ENCODE measurements at regions not wholly inside any gene's neighbourhood (a gene's known extent, or its start where the extent isn't known, plus 50 kb on each side); places are given as distances from the start of the nearest gene placed in this dataset.

GRCh38 chr12:123045678-123046077 lies 65.2 kb downstream of the ARL6IP4 start:
- CTCF ChIA-PET, result interaction anchor here (1.0 to 1.8 kb wide), 2 partner anchors 13 to 192 kb away, joined by 3 to 5 read pairs; no protein-coding TSS in a partner anchor
- no peaks in the 10 kb centered on the region for H3K27me3 Mint-ChIP-seq (ENCODE audit: unreplicated experiment)
- no peak for DNase-seq
- H3K9me3 Mint-ChIP-seq (ENCODE audit: low read depth, unreplicated experiment), result no peaks in the 10 kb centered on the region
- H3K4me3 Mint-ChIP-seq (ENCODE audit: low read depth, unreplicated experiment), result no peak overlapping the region
- H3K36me3 Mint-ChIP-seq (ENCODE audit: insufficient read depth, unreplicated experiment), result no peaks in the 10 kb centered on the region
- intact Hi-C loops (cut with micrococcal nuclease; ENCODE audit: unreplicated experiment), result no loop called here
- H3K4me1 Mint-ChIP-seq (ENCODE audit: low read depth, unreplicated experiment), result no peaks in the 10 kb centered on the region
- no peak for TF ChIP-seq CTCF (IDR thresholded peaks at IDR 0.05; ENCODE audit: unreplicated experiment)
- BruUV-seq (replicated peaks), result no TSS peak
- H3K27ac Mint-ChIP-seq (ENCODE audit: unreplicated experiment), result no peak overlapping the region

GRCh38 chr12:123044351-123044750 lies 63.9 kb downstream of the ARL6IP4 start:
- intact Hi-C loops (cut with micrococcal nuclease; ENCODE audit: unreplicated experiment), result loop anchor here (5.0 kb wide), 1 partner anchor 118 kb away; no protein-coding TSS in a partner anchor
- CTCF ChIA-PET, result interaction anchor here (0.8 to 2.6 kb wide), 12 partner anchors 12 to 194 kb away, joined by 3 to 44 read pairs (median 5); partner anchors contain the start of genes MPHOSPH9, MTRFR and PITPNM2
- Mint-ChIP-seq H3K9me3 (ENCODE audit: low read depth, unreplicated experiment) (no peaks in the 10 kb centered on the region), H3K27ac (ENCODE audit: unreplicated experiment) (no peak overlapping the region), H3K4me3 (ENCODE audit: low read depth, unreplicated experiment) (no peak overlapping the region), H3K27me3 (ENCODE audit: unreplicated experiment) (no peaks in the 10 kb centered on the region), H3K4me1 (ENCODE audit: low read depth, unreplicated experiment) (no peaks in the 10 kb centered on the region), H3K36me3 (ENCODE audit: insufficient read depth, unreplicated experiment) (no peaks in the 10 kb centered on the region)
- no TSS peak for BruUV-seq (replicated peaks)
- TF ChIP-seq CTCF (IDR thresholded peaks at IDR 0.05; ENCODE audit: unreplicated experiment), result no peak
- no peak for DNase-seq

- H3K4me3 Mint-ChIP-seq (ENCODE audit: low read depth, unreplicated experiment), result no peak overlapping the region
- no peak overlapping the region for H3K27ac Mint-ChIP-seq (ENCODE audit: unreplicated experiment)
- DNase-seq, result peak; percentile 91
- intact Hi-C loops (cut with micrococcal nuclease; ENCODE audit: unreplicated experiment), result loop anchor here (1.0 to 5.0 kb wide), 2 partner anchors 119 to 195 kb away; no protein-coding TSS in a partner anchor
- peak; percentile 60 for TF ChIP-seq CTCF (IDR thresholded peaks at IDR 0.05; ENCODE audit: unreplicated experiment)
- CTCF ChIA-PET, result interaction anchor here (0.6 to 2.6 kb wide), 18 partner anchors 11 to 662 kb away, joined by 3 to 44 read pairs (median 5); partner anchors contain the start of genes MPHOSPH9, MTRFR and PITPNM2
- no TSS peak for BruUV-seq (replicated peaks)
- H3K36me3 Mint-ChIP-seq (ENCODE audit: insufficient read depth, unreplicated experiment), result no peaks in the 10 kb centered on the region
- no peaks in the 10 kb centered on the region for H3K4me1 Mint-ChIP-seq (ENCODE audit: low read depth, unreplicated experiment)
- no peaks in the 10 kb centered on the region for H3K27me3 Mint-ChIP-seq (ENCODE audit: unreplicated experiment)
- no peaks in the 10 kb centered on the region for H3K9me3 Mint-ChIP-seq (ENCODE audit: low read depth, unreplicated experiment)
Measured at GRCh38 chr12:123043536-123044001, 63.1 kb downstream of the ARL6IP4 start.

GRCh38 chr12:123042833-123043232 lies 62.4 kb downstream of the ARL6IP4 start:
- TF ChIP-seq CTCF (IDR thresholded peaks at IDR 0.05; ENCODE audit: unreplicated experiment), result no peak
- intact Hi-C loops (cut with micrococcal nuclease; ENCODE audit: unreplicated experiment), result loop anchor here (1.0 to 5.0 kb wide), 2 partner anchors 119 to 195 kb away; no protein-coding TSS in a partner anchor
- Mint-ChIP-seq H3K36me3 (ENCODE audit: insufficient read depth, unreplicated experiment) (no peaks in the 10 kb centered on the region), H3K27me3 (ENCODE audit: unreplicated experiment) (no peaks in the 10 kb centered on the region), H3K4me3 (ENCODE audit: low read depth, unreplicated experiment) (no peak overlapping the region), H3K4me1 (ENCODE audit: low read depth, unreplicated experiment) (no peaks in the 10 kb centered on the region), H3K9me3 (ENCODE audit: low read depth, unreplicated experiment) (no peaks in the 10 kb centered on the region), H3K27ac (ENCODE audit: unreplicated experiment) (no peak overlapping the region)
- no peak for DNase-seq
- BruUV-seq (replicated peaks), result no TSS peak
- CTCF ChIA-PET, result interaction anchor here (0.6 to 2.6 kb wide), 12 partner anchors 10 to 662 kb away, joined by 3 to 44 read pairs (median 5); partner anchors contain the start of genes MPHOSPH9, MTRFR and PITPNM2
